DMS114 treated with DMSO at 0.1 percent for 48 hours (cell line): ENCODE measurements at regions not wholly inside any gene's neighbourhood (a gene's known extent, or its start where the extent isn't known, plus 50 kb on each side); places are given as distances from the start of the nearest gene placed in this dataset.
"Not testable (repeated sequence)": the region's sequence is repeated elsewhere in the genome, so short reads cannot be mapped to it uniquely, and the experiment has no call there.

Experiments used
- DNase-seq: peaks from one replicate; lab custom pipeline; 2025; ENCODE audit not compliant: unreplicated experiment; lab: John Stamatoyannopoulos, UW

GRCh38 chr1:182331387-182331786, 60.2 kb downstream of the GLUL start:
- no peak for DNase-seq

DNA sequence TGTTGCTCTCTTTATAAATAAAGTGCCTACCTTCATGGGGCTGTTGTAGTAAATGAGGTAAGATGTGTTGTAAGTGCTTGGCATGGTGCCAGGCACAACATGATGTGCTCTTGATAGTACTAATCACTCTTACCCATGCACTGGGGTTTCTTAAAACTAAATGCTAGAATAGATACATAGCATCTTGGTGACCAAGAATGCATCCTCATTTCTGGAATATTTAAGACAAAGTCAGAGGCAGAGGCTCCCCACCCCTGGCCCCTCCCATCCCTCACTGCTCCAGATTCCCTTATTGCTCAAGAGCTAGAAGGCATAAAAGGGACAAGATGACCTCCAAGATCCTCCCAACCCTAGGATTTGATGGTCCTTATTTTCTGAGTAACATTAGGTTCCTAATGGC, 61.3 kb downstream of the GLUL start:
- no peak for DNase-seq

- DNase-seq = no peak
Measured at GRCh38 chr1:182329471-182329870, 62.1 kb downstream of the GLUL start.

DNA sequence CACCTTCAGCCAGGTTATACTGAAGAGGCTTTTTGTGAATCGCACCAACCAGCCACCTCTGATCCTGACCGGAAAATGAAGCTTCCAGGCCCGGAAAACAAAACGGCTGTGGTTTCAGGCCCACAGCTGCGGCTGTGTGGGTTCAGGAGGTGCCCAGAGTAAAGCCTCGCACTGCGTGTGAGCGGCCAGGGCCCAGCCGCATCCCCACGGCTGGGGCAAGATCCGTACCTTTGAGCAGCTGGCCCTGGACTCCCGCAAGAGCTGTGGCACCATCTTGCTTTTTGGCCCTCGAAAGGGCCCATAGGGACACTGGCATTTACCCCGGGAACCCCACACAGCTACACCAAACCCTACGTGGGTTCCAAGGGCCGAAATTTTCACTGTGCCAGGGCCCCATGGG, 63.0 kb downstream of the GLUL start:
- DNase-seq = no peak

- DNase-seq = no peak
Measured at GRCh38 chr1:182325339-182325738, 66.3 kb downstream of the GLUL start.

DNA sequence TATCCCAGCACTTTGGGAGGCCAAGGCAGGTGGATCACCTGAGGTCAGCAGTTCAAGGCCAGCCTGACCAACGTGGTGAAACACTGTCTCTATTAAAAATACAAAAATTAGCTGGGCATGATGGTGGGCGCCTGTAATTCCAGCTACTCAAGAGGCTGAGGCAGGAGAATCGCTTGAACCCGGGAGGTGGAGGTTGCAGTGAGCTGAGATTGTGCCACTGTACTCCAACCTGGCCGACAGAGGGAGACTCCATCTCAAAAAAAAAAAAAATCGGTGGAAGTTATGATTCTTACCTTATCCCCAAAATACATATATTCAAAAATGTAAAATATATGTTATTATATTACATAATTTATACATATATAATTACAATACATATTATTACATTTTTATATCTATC, 70.1 kb downstream of the GLUL start:
- DNase-seq = not testable (repeated sequence)

- no peak for DNase-seq
Measured at GRCh38 chr1:182317611-182318161, 73.9 kb downstream of the GLUL start.

GRCh38 chr1:182316454-182316853, 75.1 kb downstream of the GLUL start:
- not testable (repeated sequence) for DNase-seq

- no peak for DNase-seq
Measured at GRCh38 chr1:182315167-182315556, 76.4 kb downstream of the GLUL start.

DNA sequence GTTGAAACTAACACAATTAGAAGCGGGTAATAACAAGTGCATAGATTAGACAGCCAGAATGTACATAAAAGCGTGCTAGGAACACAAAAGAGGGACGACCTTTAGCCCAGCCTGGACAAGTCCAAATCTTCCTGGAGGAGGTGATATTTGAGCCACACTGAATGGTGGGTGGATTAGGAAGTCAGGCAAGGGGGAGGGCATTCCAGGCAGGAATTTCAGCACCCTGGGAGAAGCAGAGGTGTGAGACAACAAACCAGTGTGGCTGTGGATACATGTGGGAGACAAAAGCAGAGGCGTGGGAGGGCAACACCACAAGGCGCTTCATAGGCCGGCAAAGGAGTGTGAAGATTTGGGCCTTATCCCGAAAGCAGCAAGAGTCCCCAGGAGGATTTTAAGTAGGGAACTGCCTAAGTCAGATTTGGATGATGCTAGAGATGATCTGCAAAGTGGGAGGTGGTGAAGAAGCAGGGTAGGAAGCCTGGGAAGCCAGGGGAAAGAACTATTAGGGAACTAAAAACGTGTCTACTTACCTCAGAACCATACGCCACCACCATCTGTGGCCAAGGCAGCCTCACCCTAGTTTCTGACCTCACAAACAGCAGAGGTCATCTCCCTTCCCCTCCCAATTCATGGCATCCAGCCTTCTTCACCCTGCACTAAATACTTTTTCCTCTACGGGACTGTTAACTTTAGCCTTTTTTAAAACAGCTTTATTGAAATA, 81.8 kb downstream of the GLUL start:
- no peak for DNase-seq

GRCh38 chr1:182308826-182309225, 82.8 kb downstream of the GLUL start:
- DNase-seq = no peak

DNA sequence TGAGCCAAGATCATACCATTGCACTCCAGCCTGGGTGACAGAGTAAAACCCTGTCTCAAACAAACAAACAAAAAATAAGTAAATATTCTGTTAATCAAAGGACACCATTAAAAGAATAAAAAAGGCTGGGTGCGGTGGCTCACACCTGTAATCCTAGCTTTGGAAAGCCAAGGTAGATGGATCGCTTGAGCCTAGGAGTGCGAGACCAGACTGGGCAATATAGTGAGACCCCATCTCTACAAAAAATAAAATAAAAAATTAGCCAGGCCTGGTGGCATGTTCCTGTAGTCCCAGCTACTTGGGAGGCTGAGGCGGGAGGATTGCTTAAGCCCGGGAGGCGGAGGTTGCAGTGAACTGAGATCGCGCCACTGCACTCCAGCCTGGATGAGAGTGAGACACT, 84.1 kb downstream of the GLUL start:
- DNase-seq = not testable (repeated sequence)

- DNase-seq = no peak
Measured at GRCh38 chr1:182305861-182306260, 85.7 kb downstream of the GLUL start.

DNA sequence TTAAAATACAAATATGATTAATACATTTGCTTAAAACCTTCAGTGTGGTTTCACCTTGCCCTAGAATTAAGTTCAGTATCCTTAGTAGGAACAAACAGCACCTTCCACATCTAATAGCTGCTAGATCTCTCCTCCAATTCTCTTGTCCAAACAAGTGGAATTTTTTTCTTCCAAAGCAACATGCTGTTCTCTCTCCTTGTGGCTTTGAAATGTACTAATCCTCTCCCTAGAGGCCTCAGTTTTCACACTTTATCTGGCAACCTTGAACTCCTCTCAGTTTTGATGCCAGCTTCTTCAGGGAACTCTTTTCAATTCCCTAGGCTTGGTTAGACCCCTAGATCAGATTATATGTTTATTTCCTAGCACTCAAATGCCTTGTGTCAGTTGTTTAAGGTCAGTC, 87.0 kb downstream of the GLUL start:
- no peak for DNase-seq

GRCh38 chr1:182304218-182304617, 87.4 kb downstream of the GLUL start:
- no peak for DNase-seq

DNA sequence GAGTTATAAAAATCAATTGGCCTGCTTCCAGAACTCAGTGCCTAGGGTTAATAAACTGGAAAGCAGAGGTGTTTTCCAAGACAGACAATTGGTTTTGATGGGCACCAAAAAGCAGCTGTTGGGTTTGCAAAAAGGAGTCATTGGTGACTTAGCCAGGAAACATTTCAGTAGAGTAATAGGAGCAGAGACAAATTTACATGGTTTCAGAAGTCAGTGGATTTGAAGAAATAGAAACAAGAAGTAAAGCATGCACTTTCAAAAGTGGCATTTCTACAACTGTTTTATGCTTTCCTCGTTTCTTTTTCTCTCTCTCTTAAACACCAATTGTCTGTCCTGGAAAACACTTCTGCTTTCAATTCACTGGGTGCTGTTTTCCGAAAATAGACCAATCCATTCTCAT, 87.8 kb downstream of the GLUL start:
- no peak for DNase-seq

GRCh38 chr1:182301467-182302198, 90.0 kb downstream of the GLUL start:
- DNase-seq = no peak

DNA sequence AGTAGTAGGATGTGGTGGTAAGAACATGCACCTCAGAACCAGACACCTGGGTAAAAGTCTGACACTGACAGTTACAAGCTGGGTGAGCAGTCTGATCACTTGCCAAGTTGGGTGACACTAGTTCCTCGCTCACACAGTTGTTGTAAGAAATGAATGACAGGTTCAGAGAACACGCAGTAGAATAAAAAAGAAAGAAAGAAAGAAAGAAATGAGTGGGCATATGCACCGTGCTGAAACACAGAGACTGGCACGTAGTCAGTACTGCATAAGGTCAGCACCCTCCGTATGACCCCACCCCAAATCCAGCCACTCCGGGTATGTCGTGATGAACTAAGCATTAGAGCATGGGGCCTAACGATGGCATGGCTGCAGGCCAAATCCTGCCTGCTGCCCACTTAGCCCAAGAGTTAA, 90.6 kb downstream of the GLUL start:
- no peak for DNase-seq

DNA sequence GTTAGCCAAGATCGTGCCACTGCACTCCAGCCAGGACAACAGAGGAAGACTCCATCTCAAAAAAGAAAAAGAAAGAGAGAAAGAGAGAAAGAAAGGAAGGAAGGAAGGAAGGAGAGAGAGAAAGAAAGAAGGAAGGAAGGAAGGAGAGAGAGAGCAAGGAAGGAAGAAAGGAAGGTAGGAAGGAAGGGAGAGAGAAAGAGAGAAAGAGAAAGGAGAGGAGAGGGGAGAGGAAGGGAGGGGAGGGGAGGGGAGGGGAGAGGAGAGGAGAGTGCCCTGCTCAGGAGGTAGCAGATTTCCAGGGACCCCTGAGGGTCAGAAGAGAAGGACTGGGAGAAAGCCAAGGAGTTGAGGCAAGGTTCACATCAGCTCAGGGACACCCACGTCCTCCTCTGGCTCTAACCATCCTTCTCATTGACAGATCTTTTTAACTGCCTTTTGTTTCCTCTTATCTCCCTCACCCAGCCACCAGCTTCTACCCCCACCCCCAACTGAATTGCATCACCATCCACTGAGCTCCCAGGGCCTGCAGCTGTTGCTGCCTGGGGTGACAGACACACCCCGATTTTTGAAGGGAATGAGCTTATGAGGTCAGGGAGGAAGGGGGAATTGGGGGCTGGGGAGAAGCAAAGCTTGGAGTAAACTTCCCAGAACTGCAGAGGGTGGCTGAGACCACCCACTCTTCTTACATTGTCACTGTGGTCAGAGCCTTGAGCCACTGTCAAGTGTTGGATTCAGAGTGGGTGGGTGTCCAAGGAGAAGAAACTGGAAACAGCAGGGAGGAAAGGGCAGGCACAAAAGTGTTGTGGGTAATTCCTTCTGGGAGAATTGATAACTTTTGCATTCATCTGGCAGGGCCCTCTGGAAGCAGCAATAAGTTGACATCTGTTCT, 91.6 kb downstream of the GLUL start:
- DNase-seq = no peak

DNA sequence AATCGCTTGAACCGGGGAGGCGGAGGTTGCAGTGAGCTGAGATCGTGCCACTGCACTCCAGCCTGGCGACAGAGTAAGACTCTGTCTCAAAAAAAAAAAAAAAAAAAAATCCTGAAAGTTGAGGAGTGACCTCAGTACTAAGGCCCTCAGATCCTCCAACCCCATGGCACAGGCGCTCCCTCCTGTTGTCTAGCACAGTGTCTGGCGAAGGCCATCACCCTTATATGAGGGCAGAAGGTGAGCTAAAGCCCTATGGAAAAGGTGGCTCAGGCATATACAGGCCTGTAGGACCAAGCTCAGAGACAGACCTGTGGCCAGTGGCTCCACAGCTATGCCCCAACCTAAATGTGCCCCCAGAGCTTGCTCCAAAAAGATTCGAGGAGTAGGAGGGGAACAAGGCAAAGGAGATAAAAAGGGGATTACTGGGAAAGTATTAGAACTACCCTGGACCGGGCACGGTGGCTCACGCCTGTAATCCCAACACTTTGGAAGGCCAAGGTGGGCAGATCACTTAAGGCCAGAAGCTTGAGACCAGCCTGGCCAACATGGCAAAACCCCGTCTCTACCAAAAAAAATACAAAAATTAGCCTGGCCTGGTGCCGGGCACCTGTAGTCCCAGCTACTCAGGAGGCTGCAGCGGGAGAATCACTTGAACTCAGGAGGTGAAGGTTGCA, 92.4 kb downstream of the GLUL start:
- DNase-seq = not testable (repeated sequence)

DNA sequence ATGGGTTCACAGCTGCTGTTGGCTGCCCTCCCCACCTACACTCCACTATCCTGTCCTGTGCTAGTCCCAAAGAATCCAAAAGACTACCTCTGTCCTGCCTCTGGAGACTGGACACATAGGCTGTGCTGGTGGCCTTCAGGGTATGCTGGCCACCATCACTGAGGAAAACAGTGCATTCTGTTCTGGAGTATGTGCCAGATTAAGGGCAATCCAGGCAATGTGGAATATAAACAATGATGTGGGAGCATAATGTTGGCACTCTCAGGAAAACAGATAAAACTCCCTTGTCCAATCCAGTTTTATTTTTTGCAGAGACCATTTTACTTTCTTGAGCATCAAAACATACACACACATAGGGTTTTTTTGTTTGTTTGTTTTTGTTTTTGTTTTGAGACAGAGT, 94.3 kb downstream of the GLUL start:
- no peak for DNase-seq
